Natural killer cell (primary cell): ENCODE measurements at regions not wholly inside any gene's neighbourhood (a gene's known extent, or its start where the extent isn't known, plus 50 kb on each side); places are given as distances from the start of the nearest gene placed in this dataset.

Experiments
- ATAC-seq, 3 donors: fragments of 150-1000 bp in 2 of 3; fragments of 200-7000 bp in 1 of 3; cut with Tn5 transposase; 1 replicate in 1 of 3; 2 replicates in 2 of 3; pipeline ENCODE4 v1.10.0; 2021; ENCODE audit warnings: mild to moderate bottlenecking in 2 of 3, moderate library complexity in 2 of 3
- DNase-seq, 2 donors: peaks; one replicate each; pipeline versions ENCODE4 v3.0.0 to v3.0.0-alpha.2; 2013 to 2021; ENCODE audit warnings: mixed read lengths in 1 of 2
- H3K27ac ChIP-seq: one replicate; pipeline ENCODE4 v1.5.1; 2013; ENCODE audit warnings: mild to moderate bottlenecking, low read length
- H3K27me3 ChIP-seq: one replicate; pipeline ENCODE4 v1.6.1; 2013; ENCODE audit warnings: low read length; ENCODE audit not compliant: control insufficient read depth, insufficient read depth
- H3K36me3 ChIP-seq: one replicate; pipeline ENCODE4 v1.6.1; 2013; ENCODE audit warnings: low read length; ENCODE audit not compliant: control insufficient read depth, insufficient read depth
- H3K4me1 ChIP-seq: one replicate; pipeline ENCODE4 v1.6.1; 2013; ENCODE audit warnings: low read length; ENCODE audit not compliant: control insufficient read depth, insufficient read depth
- H3K4me3 ChIP-seq: one replicate; pipeline ENCODE4 v1.5.1; 2013; ENCODE audit warnings: low read length
- H3K9me3 ChIP-seq: one replicate; pipeline ENCODE4 v1.6.1; 2013; ENCODE audit warnings: low read length; ENCODE audit not compliant: control insufficient read depth, insufficient read depth
- H3K27ac Mint-ChIP-seq, 2 donors: one replicate each; pipeline ENCODE4 v1.8.0; 2022; ENCODE audit warnings: mild to moderate bottlenecking in 2 of 2, mixed read lengths in 2 of 2, moderate library complexity in 1 of 2
- H3K27me3 Mint-ChIP-seq, 2 donors: one replicate each; pipeline ENCODE4 v1.8.0; 2022; ENCODE audit warnings: low read depth in 2 of 2, mixed read lengths in 2 of 2
- H3K36me3 Mint-ChIP-seq: one replicate; pipeline ENCODE4 v1.8.0; 2022; ENCODE audit warnings: mixed read lengths
- H3K4me1 Mint-ChIP-seq, 2 donors: one replicate each; pipeline ENCODE4 v1.8.0; 2022; ENCODE audit warnings: mixed read lengths in 2 of 2
- H3K4me3 Mint-ChIP-seq: one replicate; pipeline ENCODE4 v1.8.0; 2022; ENCODE audit warnings: mild to moderate bottlenecking, moderate library complexity, mixed read lengths
- H3K9me3 Mint-ChIP-seq, 2 donors: one replicate each; pipeline ENCODE4 v1.8.0; 2022; ENCODE audit warnings: mixed read lengths in 2 of 2
- WGBS: methylation state at CpG from one replicate; pipeline ENCODE4 v1.1.7; 2013; ENCODE audit warnings: missing lambda C conversion rate; ENCODE audit not compliant: insufficient coverage; 5-methylcytosine and 5-hydroxymethylcytosine counted together
- intact Hi-C: fragments of 100-400 bp; cut with micrococcal nuclease; formaldehyde crosslinking; loops from one replicate; pipeline ENCODE4 v1.14.2; 2022
- TF ChIP-seq, protein P1 (sequence below): fragments of 200-600 bp; IDR thresholded peaks from one replicate; pipeline ENCODE4 v1.8.0; 2022; ENCODE audit warnings: antibody characterized with exemption

- no CpG with 5 or more reads among the region's 1 CpG for WGBS
- TF ChIP-seq, protein P1, sequence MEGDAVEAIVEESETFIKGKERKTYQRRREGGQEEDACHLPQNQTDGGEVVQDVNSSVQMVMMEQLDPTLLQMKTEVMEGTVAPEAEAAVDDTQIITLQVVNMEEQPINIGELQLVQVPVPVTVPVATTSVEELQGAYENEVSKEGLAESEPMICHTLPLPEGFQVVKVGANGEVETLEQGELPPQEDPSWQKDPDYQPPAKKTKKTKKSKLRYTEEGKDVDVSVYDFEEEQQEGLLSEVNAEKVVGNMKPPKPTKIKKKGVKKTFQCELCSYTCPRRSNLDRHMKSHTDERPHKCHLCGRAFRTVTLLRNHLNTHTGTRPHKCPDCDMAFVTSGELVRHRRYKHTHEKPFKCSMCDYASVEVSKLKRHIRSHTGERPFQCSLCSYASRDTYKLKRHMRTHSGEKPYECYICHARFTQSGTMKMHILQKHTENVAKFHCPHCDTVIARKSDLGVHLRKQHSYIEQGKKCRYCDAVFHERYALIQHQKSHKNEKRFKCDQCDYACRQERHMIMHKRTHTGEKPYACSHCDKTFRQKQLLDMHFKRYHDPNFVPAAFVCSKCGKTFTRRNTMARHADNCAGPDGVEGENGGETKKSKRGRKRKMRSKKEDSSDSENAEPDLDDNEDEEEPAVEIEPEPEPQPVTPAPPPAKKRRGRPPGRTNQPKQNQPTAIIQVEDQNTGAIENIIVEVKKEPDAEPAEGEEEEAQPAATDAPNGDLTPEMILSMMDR, result no peak
- Mint-ChIP-seq H3K27me3 (peaks cover 24 to 25% of the 10 kb centered on the region in 2 donors), H3K36me3 (no peaks in the 10 kb centered on the region), H3K9me3 (no peaks in the 10 kb centered on the region), H3K4me3 (no peak overlapping the region), H3K4me1 (no peaks in the 10 kb centered on the region), H3K27ac (no peak overlapping the region)
- no peak for ATAC-seq
- Histone ChIP-seq H3K36me3 (no peaks in the 10 kb centered on the region), H3K27me3 (no peaks in the 10 kb centered on the region), H3K9me3 (no peaks in the 10 kb centered on the region), H3K4me3 (no peak overlapping the region), H3K27ac (no peak overlapping the region), H3K4me1 (no peaks in the 10 kb centered on the region)
- intact Hi-C loops, result no loop called here
- DNase-seq, result no peak
Observed at GRCh38 chr10:91682912-91683311, 50.0 kb upstream of the PPP1R3C start.
